ENCODE measurements at regions not wholly inside any gene's neighbourhood (a gene's known extent, or its start where the extent isn't known, plus 50 kb on each side); places are given as distances from the start of the nearest gene placed in this dataset.
"Not testable (repeated sequence)": the region's sequence is repeated elsewhere in the genome, so short reads cannot be mapped to it uniquely, and the experiment has no call there.

DNA sequence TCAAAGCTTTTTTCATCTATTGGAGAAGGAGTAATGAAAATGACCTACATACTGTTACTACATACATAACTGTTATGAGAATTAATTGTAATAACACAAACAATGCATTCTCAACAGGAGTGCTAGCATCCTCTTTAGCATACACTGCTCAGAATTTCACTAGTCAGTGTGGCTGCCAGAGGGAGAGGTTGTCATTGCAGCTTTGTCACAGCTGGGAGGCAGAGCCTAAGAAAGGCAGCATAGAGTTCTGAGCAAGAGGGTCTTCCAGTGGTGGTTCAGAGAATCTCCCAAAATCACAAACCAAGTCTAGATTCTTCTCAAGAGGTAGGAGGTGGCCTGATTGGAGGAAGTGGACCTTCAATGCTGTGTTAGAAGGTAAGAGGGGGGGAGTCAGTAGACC is 286.7 kb upstream of the CYRIA start:
- FAIRE-seq, result no peak

DNA sequence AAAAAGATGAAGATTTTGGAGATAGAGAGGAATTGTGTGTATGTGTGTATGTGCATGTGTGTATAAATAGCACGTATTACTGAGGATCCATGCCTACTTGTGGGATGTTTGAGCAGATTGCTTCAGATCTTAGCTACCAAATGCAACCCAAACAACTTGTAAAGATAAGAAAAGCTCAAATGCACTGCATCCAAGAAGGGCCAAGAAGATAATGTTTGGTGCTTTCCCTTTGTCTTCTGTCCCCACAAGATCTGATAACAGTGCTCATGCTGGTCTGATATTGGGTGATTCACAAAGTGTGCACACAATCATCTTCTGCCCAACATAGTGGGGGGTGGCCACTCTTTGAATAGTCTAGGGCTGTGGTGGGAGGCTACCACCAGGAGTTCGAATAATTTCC is 284.8 kb upstream of the CYRIA start:
- FAIRE-seq, result no peak

DNA sequence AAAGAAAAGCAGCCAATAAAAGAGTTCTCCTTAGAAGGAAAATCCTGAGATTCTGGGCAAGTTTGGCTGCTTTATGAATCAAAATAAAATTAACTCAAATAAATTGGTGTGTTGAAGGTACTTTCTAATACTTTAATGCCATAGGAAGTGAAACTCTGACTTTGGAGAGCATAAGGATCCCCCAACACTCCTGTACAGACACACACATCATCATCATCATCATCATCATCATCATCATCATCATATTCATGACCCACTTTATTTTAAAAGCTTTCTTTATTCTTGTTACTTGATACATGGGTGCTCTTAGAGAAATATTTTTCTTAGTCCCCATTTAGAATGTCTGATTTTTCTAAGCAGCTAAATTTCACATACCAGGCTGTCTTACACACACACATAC is 283.1 kb upstream of the CYRIA start:
- FAIRE-seq, result no peak

DNA sequence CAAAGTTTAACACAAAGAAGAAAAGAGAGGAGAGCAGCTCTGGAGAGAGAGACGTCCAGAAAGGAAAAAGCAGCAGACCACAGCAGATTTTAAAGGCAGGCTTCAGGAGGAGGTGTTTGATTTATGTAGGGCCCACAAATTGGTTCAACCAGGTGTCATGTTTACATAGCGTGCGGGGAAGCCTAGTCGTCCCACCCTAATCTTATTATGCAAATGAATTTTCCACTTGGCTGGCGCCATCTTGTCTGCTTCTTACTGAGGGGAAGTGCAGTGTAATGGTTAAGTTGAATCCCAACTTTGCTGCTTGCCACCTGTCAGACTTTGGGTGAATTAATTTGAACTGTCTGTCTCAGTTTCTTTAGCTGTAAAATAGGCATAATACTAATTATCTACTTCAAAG is 282.4 kb upstream of the CYRIA start:
- FAIRE-seq, result no peak

DNA sequence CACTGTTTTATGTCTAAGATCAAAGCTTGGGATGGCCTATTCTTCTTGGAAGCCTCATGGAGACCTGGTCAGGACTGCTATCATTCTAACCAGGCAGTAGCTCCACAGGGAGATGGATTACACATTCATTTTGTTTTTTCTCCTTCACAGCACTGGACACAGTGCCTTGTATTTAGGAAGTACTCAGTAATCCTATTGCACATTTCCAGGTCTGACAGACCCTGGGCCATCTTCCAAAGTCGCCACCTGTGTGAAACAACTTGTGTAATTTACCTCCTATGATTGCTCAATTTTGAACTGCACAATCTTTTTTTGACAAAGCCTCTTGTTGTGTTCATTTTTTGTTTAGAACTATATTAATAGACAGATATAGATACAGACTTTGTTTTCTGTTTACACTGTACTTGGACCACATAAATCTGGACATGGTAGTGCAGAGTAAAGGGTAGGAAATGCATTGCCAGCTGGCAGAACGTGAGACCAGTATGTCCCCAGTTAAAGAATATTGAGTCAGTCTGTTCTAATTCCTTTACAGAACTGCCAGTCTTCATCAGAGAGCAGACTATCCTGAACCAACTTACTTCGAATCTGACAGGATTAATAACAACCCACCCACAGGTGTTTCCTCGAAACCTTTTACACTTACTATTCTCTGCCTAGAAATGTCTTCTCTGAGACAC is 277.8 kb upstream of the CYRIA start:
- FAIRE-seq, result no peak

DNA sequence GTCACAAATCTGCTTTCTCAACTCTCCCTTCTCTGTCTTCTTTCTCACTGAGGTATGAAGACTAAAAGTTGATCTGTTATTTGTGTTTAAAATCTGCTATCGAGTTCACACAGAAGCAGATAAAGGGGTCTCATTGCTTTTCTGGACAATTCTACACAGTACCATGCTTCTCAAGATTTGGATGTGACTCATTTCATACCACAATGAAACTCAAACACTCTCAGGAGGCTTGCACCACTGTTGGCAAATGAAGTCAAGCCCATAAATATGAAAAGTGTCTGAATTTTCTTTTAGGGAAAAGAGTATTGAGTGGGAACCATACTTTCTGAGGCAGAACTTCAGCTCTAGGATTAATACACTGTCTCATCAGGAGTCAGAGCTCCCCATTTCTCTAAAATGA is 274.6 kb upstream of the CYRIA start:
- FAIRE-seq, result no peak

DNA sequence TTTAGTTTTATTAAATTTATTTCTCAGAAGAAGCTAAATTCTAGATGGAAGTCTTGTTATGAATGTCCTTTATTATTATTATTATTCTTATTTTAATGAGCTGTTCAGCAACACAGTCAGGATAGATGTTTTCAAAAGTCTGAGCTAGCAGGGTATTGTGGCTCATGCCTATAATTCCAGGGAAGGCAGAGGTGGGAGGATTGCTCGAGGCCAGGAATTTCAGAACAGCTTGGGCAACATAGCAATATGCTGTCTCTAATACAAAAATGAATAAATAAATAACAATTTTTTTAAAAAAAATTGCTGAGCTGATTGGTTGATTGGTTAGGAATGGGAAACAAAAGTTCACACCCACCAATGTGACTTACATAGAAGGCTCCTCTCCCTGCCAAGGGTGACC is 274.1 kb upstream of the CYRIA start:
- FAIRE-seq, result no peak

DNA sequence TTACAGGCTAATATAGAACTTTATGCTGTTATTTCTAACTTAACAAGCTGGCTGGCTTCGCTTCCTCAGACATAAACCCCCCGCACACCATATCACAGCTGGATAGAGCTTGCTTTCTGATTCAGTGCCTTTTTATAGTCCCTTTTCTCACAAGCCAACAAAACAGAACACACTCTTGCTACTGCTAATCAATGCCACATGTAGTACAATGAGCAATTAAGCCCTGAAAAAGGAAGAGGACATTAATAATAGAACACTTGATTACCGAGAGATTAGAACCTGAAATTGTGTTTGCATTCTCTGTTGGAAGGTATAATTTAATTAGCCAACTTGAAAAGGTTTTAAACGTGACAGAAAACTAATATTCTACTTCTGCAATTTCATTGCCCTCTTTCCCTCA is 267.7 kb upstream of the CYRIA start:
- FAIRE-seq, result no peak

DNA sequence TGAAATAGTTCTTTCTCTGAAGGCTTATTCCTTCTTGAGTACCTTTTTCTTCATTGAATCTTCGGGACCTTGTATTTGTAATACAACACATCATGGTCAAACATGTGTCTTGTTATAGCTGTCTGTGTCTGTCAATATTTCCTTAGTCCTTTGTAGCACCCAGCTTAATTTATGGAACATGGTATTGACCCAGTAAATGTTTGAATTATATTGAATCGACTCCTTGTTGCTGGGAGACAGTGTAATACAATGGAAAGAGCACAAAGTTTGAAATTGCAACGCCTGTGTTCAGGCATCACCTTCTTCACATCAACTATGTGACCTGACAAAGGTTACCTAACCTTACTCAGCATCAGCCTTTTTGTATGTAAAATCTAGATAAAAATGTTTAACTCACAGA is 267.2 kb upstream of the CYRIA start:
- FAIRE-seq, result no peak

DNA sequence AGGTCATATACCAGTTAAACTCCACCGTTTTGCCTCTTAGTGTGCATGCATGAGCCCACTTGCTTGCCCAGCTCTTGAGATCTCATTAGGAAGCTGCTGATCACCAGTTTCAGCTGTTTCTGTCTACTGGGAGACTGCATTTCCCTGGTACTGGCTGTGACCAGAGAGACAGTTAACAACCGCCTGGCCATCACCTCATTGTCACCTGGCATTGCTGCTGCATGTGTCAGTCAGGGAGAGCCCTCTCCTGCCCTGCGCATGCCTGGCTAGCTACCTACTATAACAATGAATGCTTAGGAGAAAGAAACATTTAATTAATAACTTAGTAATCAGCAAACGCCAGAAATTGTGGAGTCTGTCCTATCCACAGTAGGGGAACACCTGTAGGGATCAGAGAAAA is 265.8 kb upstream of the CYRIA start:
- no peak for FAIRE-seq

DNA sequence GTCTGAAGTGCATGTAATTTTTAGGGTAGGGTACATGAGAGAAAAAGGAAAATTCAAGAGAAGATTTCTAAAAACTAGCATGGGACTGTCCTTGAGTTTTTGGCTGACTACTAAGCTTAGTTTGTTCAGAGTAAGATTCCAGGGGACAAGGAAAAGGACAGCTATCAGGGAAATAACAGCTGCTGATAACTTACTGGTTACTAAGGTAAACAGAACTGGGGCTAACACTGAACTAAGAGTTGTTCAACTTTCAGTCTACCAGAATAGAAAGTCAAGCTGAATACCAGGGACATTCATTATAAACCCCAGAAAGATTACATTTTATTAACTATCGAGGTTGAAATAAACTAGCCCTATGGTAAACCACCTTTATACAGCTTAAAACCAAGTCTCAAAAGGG is 261.8 kb upstream of the CYRIA start:
- FAIRE-seq, result no peak

DNA sequence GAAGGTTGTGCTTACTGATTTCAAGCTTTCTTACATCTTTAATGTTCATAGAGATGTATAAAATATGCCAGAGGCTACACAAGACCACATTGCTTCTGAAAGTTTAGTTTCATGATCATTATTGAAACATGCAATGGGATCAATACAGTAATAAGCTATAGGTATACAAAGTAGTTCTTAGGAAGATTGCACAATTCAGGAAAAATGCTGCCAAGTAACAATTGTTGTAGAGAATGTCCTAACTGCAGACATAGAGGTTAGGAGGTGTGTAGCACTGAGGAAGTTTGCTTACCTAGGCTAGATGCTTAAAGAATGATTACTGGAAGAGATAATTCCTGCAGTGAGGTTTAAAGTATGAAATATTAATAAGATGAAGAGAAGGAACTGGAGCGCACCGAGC is 259.5 kb upstream of the CYRIA start:
- no peak for FAIRE-seq

DNA sequence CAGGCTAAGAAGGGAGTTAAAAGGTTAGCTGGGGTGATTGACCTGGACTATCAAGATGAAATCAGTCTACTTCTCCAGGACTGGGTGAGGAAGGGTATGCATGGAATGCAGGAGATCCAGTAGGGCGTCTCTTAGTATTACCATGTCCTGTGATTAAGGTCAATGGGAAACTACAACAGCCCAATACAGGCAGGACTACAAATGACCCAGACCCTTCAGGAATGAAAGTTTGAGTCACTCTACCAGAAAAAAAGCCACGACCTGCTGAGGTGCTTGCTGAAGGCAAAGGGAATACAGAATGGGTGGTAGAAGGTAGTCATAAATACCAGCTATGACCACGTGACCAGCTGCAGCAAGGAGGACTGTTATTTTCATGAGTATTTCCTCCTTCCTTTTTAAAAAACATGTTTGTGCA is 249.7 kb upstream of the CYRIA start:
- FAIRE-seq, result not testable (repeated sequence)

DNA sequence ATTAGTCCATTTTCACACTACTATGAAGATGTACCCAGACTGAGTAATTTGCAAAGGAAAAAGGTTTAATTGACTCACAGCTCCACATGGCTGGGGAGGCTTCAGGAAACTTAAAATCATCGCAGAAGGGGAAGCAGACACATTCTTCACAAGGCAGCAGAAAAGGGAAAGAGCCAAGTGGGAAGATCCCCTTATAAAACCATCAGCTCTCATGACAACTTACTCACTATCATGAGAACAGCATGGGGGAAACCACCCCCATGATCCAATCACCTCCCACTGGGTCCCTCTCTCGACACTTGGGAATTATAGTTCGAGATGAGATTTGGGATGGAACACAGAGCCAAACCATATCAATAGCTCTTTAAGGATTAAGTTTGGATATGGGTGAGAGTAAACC is 246.1 kb upstream of the CYRIA start:
- FAIRE-seq, result no peak

DNA sequence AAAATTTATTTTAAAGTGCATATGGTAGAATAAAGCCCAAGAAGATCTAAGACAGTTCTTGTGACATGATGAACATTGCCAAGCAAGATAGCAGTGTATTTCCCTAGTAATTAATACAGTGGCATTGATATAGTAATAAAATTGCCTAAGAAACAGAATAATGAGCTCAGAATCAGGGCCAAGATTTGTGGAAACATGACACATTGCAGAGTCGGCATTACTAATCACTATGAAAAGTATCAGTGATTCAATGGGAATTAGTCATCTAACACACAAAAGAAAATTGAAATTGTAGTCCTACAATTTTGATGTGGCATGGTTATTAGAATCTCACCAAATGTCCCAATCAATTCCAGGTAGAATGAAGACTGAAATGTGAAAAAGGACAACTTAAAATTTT is 243.0 kb upstream of the CYRIA start:
- FAIRE-seq, result no peak

DNA sequence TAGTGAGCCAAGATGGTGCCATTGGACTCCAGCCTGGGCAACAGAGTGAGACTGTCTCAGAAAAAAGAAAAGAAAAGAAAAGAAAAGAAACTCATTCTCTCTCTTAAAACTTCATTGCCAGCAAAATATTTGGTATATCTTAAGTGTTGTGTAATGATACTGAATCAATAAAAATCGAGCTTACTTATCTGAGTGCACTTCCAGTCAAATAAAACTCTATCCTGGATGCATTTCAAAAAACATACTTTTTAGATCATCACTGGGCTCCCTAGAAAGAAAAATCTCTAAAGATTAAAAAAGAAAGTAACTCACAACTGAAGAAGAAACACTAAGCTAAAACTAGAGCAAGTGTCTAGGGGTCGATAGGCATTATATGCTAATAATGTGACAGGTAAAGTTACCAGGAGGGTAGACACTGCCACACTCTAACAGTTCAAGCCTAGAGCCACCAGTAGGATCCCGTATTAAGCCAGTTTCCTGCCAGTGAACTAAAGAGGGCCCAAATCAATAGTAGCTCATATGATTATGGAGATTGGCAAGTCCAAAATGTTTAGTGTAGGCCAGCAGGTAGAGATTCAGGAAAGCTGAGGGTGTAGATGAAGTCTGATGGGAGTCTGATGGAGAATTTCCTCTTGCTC is 242.1 kb upstream of the CYRIA start:
- no peak for FAIRE-seq

DNA sequence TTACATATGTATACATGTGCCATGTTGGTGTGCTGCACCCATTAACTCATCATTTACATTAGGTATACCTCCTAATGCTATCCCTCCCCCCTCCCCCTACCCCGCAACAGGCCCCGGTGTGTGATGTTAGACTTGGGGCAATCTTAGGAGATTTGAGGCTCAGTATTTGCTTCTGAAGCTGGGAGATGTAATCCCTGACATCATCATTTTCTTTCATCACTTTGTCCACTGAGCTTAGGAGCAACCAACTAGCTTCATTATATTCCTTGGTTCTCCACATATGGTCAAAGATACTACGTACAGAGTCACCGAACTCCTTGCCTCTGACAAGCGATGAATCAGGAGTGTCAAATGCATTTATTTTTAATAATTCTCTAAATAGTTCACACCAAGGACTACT is 239.7 kb upstream of the CYRIA start:
- not testable (repeated sequence) for FAIRE-seq

DNA sequence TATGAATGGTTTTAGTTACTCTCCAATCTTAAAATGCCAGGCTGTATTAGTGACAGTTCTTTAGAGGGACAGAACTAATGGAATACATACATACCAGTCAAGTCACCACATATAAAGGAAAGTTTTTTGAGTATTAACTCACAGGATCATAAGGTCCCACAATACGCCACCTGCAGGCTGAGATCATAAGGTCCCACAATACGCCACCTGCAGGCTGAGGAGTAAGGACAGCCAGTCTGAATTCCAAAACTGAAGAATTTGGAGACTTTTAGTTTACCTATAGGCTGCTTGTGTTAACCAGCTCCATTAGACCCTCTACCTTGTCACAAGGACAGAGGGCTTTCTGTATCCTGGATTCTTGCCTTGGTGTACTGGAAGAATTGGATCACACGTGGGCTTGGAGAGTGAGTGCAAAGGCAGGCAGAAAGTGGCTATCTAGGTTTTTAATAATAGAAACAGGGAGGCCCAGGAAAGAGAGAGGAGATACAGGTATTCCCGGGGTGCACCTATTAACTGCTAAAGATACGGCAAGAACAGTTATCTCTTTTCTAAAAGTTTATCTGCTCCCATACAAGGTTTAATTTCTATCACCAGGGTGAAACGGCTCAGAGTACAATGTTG is 234.9 kb upstream of the CYRIA start:
- FAIRE-seq, result no peak

DNA sequence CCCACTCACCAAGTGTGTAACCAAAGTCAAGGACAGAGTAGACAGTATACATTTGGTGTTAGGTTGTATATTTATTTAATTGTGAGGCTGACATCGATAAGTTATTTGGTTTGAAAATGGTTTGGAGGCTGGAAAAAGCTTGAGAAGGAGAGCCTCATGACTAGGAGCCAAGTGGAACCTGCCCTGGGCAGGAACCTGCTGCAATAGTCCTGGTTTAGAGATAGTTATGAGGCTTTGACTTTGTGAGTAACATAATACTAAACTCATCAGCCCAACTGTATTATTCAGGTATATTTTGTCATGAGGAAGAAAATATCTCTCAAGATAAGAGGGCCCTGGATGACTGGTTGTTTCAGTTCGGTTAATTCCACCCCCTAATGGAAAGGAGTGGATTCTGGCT is 234.3 kb upstream of the CYRIA start:
- no peak for FAIRE-seq

DNA sequence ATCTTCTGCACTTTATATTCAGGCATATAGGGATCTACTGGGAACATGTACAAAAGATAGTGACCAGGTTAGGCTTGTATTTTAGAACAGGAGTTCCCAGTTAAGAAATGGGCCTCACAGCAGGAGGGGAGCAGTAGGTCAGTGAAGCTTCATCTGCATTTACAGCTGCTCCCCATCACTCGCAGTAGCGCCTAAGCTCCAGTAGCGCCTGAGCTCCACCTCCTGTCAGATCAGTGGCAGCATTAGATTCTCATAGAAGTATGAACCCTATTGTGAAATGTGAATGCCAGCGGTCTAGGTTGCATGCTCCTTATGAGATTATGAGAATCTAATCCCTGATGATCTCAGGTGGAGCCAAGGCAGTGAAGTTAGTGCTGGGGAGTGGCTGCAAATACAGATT is 224.4 kb upstream of the CYRIA start:
- no peak for FAIRE-seq

DNA sequence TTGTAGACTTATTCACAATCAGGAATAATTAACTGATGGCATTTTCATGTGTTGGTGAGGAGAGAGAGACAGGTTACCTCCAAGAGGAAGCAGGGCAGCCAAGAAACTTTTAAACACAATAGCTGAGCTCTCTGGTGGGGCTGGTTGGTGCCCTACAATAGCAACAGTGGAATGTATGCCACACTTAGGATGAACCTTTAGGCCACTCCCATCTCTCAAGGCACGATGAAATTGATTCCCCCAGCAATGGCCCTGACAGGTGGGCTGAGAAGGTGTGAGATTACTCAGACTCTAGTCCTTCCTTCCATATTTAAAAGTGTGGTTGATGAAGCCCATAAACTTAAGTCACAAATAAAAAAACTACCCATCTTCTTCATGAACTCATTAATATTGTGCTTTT is 219.4 kb upstream of the CYRIA start:
- no peak for FAIRE-seq

DNA sequence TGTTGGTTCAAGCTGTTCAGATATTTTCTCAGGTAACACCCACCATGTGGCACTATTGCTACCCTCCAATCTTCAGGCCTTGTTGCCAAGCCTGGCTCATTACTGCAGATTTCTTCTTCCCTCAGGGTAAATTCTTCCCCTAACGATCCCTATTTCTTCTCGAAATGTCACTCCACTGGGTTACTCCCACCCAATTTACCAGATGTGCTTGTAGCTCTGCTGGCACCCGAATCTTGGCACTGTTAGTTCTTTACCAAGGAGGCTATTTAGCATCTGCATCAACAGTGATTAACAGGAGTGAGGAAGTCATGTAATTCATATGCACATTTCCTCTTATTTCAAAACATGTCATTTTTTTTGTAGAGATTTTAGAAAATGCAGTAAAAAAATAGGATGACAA is 217.1 kb upstream of the CYRIA start:
- no peak for FAIRE-seq

DNA sequence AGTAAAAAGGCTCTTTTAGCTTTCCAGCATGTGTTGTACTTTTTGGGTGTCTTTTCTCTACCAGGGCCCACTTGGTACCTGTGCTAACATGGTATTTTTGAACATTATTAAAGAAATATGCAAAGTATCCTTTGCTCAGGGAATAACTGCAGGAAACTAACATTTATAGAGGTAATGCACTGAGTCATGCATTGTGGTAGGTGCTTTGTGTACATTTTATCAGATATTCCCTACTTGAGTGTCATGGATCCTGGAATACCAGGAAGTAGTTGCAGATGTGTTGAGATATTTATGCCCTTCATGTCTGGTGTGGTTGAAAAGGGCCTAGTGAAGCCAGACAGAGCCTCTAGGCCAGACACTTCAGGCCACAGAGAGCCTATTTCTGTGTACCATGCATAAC is 215.5 kb upstream of the CYRIA start:
- no peak for FAIRE-seq

DNA sequence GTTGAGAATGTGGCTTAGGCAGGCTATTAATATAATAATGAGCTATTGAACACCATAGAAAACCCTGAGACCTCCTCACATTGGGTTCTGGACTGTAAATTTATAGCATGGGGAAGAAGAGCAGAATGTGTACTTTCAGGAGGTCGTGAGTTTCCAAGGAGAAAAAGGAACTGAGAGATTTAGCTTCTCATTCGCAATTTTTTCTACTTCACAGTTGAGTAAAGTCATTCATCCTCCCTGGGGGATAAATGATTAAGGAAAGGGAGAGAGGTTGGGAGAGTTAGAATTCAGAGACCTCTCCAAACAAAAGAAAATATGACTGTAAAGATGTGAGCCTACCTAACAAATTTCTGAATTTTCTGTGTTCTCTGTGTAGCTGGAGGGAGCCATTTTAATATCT is 205.8 kb upstream of the CYRIA start:
- FAIRE-seq, result no peak

All from A204.1 (cell line).